ENCODE measurements at regions not wholly inside any gene's neighbourhood (a gene's known extent, or its start where the extent isn't known, plus 50 kb on each side); places are given as distances from the start of the nearest gene placed in this dataset.

- TF ChIP-seq CTCF (IDR thresholded peaks at IDR 0.05 in 4 of 5, conservative IDR thresholded peaks at IDR 0.05 in 1 of 5): no peak
- TF ChIP-seq POLR2A (IDR thresholded peaks at IDR 0.05): no peak
These were observed 204.5 kb downstream of the TTLL7 start for GRCh38 chr1:83794384-83794783.

Measured in gastrocnemius medialis (tissue), 4 donors.